ENCODE measurements at regions not wholly inside any gene's neighbourhood (a gene's known extent, or its start where the extent isn't known, plus 50 kb on each side); places are given as distances from the start of the nearest gene placed in this dataset.

- TF ChIP-seq CTCF (IDR thresholded peaks at IDR 0.05; ENCODE audit: extremely low read depth in 1 of 2, insufficient read depth in 1 of 2, low read depth in 1 of 2, low read length in 2 of 2) (no peak), POLR2A (IDR thresholded peaks at IDR 0.05; ENCODE audit: low read depth, low read length) (no peak)
Measured at GRCh38 chr12:115235880-115236279, 551.9 kb upstream of the TBX3 start.

Measured in endothelial cell of umbilical vein (primary cell).